Stimulated activated CD8-positive, alpha-beta memory T cell treated with anti-CD3 and anti-CD28 coated beads, Interleukin-7, amount 100 ng/mL, for 4 hours (primary cell): ENCODE measurements at regions not wholly inside any gene's neighbourhood (a gene's known extent, or its start where the extent isn't known, plus 50 kb on each side); places are given as distances from the start of the nearest gene placed in this dataset.
"Not testable (repeated sequence)": the region's sequence is repeated elsewhere in the genome, so short reads cannot be mapped to it uniquely, and the experiment has no call there.

Source experiments
- DNase-seq, 2 donors: peaks; one replicate each; pipeline ENCODE4 v3.0.0-alpha.2; 2020; ENCODE audit warnings: low read depth in 2 of 2

DNA sequence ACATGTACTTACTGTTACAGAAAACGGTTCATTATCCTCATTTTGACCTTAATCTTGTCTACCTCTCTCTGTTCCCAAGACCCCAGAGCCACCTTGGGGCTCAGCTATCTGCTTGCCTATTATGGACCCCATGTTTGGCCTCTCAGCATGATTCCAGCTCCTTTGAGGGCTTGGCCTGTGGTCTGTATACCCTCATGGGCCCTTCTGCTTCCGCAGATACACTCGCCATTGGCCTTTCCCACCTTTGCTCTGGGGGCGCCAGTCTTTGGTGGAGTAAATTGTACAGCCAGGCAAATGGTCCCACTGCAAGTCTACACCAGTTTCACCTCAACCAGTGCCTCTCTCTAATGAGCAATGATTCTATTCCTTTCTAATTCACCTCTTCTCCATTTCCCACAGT is 109.2 kb upstream of the ZNF746 start:
- DNase-seq = no peak

DNA sequence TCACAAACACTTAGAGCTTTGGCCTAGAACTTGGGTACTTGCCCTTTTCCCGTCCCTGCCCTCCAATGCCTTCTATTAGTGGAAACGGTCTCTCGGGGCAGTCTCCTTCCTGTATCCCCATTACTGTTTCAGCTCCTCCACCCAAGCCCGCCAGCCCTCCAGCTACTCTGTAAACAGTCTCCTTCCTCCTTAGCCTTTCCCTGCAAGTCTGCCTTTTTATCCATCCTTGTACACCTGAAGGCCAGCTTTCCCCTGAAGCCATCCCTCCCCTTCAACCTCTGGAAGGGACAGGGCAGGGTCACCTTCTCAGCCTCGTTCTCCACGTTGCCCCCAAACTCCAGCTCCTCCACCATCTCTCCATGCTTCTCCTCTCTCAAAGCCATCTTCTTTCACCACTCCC is 108.1 kb upstream of the ZNF746 start:
- no peak for DNase-seq

DNA sequence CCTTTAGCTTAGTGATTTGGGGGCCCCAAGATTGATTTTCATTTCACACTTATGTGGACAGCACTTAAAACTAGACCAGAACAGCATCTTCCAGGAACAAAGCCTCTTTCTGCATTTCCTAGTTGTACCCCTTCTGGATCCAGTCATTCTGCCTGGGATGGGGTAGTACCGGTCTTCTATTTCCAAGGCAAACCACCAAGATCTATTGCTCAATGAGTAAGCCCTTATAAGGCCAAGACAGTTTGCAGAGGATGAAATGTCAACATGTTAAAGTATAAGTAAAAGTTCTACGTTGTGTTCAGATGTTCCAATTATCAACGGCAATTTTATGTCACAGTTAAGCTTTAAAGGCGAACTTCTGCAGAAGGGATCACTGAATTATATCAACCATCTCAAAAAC is 106.9 kb upstream of the ZNF746 start:
- no peak for DNase-seq

DNA sequence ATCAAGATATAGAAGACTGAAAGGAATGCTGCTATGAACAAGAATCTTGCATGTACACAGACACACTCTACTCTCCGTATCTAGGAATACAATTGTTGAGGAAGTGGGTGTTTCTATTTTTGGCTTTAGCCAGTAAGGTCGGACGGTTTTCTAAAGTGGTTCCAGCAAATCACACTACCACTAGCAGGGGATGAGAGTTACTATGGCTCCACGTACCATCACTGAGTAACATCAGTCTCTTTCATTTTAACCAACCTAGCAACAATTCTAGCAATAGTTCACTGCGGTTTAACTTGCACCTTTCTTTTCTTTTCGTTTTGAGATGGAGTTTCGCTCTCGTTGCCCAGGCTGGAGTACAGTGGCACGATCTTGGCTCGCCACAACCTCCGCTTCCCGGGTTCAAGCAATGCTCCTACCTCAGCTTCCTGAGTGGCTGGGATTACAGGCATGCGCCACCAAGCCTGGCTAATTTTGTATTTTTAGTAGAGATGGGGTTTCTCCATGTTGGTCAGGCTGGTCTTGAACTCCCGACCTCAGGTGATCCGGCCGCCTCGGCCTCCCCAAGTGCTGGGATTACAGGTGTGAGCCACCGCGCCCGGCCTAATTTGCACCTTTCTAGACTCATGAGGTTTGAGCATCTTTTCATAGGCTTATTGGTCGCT is 103.2 kb upstream of the ZNF746 start:
- not testable (repeated sequence) for DNase-seq

DNA sequence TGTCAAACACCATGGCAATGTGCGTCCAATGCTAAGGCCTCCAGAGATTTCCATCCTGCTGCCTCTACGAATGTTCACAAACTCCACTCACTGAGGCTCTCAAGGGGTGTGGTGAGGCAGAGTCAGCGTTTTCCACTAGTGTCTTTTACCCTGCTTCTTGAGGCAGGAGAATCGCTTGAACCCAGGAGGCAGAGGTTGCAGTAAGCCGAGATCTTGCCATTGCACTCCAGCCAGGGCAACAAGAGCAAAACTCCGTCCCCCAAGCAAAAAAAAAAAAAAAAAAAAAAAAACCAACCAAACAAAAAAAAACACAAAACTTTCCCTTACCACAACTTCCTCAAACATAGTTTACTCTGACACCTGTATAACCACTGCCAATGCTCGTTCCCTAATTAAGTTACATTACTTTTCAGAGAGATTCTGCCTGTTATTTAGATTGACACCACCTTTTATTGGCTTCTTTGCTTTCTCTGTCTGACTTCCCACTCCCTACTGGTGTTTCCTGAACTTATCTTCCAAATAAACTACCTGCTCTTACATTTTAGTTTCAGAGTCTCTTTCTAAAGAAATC is 102.1 kb upstream of the ZNF746 start:
- no peak for DNase-seq

DNA sequence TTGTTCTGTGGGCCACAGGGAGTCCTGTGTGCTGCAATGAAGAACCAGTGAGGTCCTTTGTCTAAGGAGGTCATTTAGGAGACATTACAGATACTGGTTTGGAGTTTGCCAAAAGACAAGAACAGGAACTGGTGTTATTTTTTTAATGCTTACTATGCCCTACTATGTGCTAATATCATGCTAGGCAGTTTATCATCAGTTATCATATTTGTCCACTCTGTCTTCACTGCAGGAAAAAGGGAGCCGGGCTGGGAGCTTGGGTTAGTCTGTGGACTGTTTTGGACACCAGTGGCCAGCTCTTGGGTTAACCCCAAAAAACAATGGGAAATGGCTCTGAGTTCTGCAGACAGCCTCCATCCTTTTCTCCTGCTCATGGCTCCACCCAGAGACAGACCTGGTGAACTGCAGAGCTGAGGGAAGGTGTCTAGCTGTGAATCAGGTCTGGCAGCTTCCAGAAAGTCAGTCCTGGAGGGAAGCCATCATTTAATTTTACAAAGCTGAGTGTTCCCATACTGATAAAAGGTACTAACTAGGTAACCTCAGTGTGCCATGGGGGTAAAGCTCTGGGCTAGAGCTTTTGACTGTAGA is 101.2 kb upstream of the ZNF746 start:
- no peak for DNase-seq

DNA sequence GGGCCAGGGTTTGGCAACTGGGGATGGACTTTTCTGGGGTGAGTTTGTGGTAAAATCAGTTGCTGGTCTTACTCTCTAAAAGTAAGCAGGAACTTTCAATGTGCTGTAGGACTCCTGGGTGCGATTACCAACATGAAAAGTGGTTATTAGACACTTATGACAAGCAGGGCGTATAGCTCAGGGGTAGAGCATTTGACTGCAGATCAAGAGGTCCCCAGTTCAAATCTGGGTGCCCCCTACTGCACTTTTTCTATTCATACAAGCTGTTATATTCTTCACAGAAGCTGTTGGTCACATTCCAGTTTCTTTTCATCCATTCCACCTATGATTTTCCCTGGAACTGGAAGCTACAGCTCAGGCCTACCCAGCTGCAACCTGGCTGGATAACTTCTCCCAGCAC is 100.2 kb upstream of the ZNF746 start:
- DNase-seq = not testable (repeated sequence)

DNA sequence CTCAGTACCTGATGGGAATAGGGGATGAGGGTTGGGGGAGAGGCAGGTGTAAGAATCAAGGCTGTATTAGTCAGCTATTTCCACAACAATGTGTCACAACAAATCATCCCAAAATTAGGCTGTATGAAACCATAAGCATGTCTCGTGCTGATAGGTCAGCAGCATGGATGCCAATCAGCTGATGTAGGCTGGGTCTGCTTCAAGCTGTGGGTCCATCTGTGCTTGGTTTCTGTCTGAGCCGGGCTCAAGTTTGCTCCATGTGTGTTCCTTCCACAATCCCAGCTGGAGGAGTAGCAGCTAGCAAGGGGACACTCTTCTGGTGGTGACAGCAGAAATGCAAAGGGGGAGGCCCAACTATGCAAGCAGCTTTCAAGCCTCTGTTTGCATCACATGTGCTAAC is 97.9 kb upstream of the ZNF746 start:
- no peak for DNase-seq

DNA sequence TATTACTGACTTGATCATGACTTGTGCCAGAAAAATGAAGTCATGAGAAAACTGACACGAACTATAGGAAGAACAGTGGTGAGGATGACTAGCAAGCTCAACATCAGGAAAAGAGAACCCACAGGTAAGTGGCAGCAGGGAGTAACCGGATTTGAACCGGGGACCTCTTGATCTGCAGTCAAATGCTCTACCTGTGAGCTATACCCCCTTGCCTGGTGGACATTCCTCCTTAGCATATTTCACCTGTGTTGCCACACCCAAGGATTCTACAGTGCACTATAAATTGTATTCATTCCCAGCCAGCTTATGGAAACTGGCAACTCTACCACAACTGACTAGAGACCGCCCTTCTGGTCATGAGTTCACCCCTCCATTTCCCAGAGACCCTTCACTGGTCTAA is 97.5 kb upstream of the ZNF746 start:
- no peak for DNase-seq

DNA sequence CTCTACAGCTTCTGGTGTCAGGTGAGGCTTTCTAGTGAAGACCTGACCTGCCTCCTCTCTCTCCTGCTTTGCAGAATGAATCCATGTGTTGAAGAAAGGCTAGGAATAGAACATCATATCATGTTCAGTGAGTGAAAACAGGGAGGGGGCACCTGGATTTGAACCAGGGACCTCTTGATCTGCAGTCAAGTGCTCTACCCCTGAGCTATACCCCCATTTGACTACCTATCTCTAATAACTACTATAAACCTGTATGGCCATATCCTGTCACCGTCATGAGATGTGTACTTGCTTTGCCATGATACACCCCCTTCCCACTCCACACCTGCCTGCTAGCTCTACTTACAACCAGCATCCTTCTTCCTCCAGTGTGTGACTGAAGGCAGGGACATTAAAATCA is 91.3 kb upstream of the ZNF746 start:
- no peak for DNase-seq

DNA sequence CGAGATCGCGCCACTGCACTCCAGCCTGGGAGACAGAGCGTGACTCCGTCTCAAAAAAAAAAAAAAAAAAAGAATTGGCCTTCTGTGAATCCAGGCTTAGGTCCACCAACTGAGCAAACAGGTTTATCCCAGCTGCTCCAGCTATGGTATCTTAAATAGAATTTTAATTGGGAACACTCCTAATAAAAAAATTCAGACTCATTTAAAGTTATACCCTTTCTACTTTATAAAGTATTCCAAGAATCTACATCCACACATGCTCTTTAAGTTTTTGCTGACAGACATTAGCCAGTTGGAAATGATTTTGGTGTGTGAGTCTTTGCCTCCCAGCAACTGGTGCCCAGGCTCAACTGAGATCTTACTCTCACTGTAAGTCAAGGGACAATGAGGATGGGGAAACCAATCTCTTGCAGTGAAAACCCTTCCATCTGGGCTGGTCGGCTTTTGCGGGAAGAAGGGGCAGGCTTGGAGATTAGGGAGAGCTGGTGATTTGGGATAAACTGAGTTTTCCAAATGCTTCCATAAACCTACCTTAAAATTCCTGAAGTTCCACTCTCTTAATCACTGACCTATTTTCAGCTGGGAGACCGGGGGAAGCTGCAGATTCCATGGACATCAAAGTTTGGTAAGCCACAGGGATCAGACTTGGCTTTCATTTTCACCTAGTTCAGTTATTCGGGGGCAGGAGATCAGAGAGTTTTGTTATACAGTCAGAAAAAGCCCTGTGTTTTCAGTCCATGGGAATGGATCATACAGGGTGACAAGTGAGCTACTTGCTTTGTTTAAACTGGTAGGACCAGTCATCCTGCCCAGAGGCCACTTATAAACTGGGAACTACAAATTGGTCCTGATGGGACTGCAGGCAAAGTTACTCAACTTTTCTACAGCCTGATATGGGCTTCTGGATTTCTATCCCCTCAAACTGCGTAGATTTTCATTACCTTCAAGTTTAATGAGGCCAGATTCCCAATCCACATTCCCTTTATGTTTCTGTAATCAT is 89.3 kb upstream of the ZNF746 start:
- no peak for DNase-seq

DNA sequence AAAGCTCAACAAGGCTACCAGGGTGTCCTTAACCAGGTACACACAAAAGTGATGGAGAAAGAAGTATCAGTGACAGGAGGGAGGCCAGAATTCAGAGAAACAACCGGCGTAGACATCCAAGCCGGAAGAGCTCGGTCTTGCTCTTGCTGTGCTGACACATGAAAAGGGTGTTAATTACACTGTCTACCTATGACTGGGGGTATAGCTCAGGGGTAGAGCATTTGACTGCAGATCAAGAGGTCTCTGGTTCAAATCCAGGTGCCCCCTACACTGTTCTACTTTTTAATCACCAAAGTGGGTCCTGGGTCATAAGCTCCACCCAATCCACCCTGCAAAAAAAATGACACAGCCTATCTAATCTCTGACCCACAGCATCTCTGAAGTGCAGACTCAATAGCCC is 86.9 kb upstream of the ZNF746 start:
- DNase-seq = no peak

DNA sequence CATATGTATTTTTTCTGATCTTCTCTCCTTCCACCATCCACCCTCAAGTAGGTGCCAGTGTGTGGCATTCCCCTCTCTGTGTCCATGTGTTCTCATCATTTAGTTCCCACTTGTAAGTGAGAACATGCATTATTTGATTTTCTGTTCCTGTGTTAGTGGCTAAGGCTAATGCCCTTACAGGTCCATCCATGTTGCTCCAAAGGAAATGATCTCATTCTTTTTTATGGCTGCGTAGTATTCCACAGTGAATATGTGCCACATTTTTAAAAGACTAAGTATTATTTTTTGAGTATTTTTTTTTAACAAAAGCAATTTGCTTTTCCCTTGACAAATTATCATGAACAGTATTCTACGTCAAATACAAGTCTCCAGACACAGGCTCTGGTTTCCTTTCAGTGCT is 86.4 kb upstream of the ZNF746 start:
- DNase-seq = no peak

DNA sequence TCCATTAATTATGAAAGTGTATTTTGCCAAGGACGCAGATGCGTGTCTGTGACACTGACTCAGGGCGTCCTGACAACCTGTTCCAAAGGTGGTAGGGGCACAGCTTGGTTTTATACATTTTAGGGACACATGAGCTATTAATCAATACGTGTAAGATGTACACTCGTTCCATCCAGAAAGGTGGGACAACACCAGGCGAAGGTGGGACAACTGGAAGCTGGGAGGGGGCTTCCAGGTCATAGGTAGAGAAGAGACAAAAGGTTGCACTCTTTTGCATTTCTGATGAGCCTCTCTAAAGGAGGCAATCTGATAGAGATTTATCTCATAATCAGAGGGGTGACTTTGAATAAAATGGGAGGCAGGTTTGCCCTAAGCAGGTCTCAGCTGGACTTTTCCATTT is 82.7 kb upstream of the ZNF746 start:
- DNase-seq = no peak

DNA sequence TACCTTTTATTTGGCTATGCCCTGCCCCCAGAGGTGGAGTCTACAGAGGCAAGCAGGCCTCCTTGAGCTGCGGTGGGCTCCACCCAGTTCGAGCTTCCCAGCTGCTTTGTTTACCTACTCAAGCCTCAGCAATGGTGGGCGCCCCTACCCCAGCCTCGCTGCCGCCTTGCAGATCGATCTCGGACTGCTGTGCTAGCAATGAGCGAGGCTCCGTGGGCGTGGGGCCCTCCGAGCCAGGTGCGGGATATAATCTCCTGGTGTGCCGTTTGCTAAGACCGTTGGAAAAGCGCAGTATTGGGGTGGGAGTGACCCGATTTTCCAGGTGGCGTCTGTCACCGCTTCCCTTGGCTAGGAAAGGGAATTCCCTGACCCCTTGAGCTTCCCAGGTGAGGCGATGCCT is 81.8 kb upstream of the ZNF746 start:
- DNase-seq = not testable (repeated sequence)

DNA sequence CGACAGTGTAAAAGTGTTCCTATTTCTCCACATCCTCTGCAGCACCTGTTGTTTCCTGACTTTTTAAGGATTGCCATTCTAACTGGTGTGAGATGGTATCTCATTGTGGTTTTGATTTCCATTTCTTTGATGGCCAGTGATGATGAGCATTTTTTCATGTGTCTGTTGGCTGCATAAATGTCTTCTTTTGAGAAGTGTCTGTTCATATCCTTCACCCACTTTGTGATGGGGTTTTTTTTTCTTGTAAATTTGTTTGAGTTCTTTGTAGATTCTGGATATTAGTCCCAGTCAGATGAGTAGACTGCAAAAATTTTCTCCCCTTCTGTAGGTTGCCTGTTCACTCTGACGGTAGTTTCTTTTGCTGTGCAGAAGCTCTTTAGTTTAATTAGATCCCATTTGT is 76.8 kb upstream of the ZNF746 start:
- DNase-seq = not testable (repeated sequence)

DNA sequence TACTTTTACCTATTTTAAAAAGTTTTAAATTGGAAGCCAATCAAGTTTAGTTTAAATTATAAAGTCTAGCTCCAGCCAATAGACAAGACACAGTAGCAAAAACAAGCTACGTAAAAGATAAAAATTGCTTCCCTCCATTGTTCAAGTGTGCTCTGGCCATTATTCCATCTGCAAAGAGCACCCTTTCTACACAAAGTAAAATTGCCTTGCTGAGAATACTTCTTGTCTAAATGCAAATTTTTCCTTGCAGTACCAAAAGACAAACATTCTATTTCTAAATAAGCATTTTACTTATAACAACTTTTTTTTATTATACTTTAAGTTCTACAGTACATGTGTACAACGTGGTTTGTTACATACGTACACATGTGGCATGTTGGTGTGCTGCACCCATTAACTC is 75.9 kb upstream of the ZNF746 start:
- no peak for DNase-seq

DNA sequence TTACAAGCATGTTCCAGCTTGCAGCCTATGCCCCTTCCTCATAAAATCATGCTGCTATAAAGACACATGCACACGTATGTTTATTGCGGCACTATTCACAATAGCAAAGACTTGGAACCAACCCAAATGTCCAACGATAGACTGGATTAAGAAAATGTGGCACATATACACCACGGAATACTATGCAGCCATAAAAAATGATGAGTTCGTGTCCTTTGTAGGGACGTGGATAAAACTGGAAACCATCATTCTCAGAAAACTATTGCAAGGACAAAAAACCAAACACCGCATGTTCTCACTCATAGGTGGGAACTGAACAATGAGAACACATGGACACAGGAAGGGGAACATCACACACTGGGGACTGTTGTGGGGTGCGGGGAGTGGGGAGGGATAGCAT is 75.3 kb upstream of the ZNF746 start:
- not testable (repeated sequence) for DNase-seq

DNA sequence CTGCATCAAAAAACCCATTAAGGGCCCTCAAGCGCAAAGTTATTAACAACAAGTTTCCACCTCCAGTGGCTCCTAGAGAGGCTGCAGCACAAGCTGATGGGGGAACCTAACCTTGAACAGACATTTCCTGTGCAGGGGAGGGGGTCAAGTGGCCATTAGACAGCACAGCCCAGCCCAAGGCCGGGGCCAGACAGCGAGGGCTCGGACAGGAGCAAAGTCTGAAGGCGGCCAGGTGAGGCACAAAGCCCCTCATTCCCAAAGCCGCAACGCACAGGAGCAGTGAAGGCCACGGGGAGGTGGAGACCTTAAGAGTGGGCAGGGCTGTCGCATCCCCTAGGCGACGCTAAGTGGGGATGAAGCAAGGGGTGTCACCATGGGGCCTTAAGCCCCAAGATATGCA is 73.2 kb upstream of the ZNF746 start:
- DNase-seq = no peak

DNA sequence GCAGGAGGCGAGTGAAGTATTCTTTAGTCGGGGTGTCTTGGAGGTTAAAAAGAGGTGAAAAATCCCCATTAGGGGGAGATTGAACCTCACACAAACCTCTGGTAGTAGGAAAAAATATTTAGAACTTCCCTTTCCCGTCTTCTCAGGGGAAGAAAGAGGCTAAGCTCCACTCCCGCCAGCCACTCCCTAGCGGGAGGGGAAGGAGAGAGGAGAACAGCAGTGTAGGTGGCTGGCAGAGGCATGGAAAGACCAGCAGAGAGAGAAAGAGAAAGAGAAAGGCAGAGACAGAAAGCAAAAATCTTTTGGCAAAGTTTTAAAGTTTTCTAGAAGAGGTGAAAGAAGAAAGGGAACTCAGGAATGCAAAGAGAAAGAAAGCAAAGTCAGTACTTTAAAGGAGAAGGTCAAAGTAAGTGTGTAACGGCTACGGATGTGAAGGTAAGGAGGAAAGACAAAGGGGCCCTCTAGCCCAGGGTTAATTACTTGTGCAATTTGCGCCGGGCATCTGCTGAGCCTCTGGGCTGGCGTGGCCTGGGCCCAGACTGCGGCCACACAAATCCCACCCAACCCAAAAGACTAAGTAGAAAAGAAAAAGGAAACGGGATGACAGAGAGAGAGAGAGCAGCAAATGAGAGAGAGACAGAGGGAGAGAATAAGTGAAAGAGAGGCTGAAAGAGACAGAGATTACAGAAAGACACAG is 72.3 kb upstream of the ZNF746 start:
- DNase-seq = no peak

DNA sequence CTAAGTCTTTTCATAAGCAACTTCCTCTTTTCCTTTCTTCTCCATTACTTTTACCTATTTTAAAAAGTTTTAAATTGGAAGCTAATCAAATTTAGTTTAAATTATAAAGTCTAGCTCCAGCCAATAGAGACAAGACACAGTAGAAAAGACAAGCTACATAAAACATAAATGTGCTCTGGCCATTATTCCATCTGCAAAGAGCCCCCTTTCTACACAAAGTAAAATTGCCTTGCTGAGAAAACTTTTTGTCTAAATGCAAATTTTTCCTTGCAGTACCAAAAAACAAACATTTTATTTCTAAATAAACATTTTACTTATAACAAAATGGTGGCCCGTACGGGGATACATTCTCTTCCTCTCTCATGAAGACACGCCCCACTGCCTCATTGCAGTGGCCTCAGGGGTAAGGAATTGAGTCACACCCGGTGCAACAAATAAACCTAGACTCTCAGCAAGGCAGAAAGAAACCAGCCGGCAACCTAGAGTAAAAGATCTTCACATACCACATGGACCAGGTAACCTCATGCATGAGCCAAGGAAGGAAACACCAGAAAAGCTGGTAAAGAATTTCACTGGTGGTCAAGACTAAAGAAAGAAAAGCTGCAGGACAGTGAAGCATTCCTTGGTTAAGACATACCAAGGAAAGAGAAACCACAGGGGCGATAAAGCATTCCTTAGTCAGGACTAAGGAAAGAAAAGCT is 71.6 kb upstream of the ZNF746 start:
- no peak for DNase-seq
